ENCODE measurements at regions not wholly inside any gene's neighbourhood (a gene's known extent, or its start where the extent isn't known, plus 50 kb on each side); places are given as distances from the start of the nearest gene placed in this dataset.

GRCh38 chr5:52255308-52255707, 532.4 kb upstream of the ITGA1 start:
- Histone ChIP-seq H4K20me1 (ENCODE audit: insufficient read depth, poor library complexity, severe bottlenecking) (no peaks in the 10 kb centered on the region), H2AFZ (no peak overlapping the region), H3K79me2 (no peaks in the 10 kb centered on the region), H3K4me2 (no peak overlapping the region), H3K4me3 (no peak overlapping the region), H3K9me3 (ENCODE audit: low read depth) (no peaks in the 10 kb centered on the region), H3K27me3 (no peaks in the 10 kb centered on the region), H3K4me1 (ENCODE audit: insufficient read depth) (no peaks in the 10 kb centered on the region), H3K27ac (no peak overlapping the region), H3K9me2 (replicated peaks; ENCODE audit: insufficient read depth) (no peaks in the 10 kb centered on the region), H3K36me3 (replicated peaks; ENCODE audit: insufficient read depth, low read depth) (no peaks in the 10 kb centered on the region)
- DNase-seq (ENCODE audit: low spot score): no peak
- TF ChIP-seq EZH2 (IDR thresholded peaks at IDR 0.05; ENCODE audit: borderline replicate concordance) (no peak), CTCF (IDR thresholded peaks at IDR 0.05; ENCODE audit: poor library complexity) (no peak), EZH2phosphoT487 (IDR thresholded peaks at IDR 0.05; ENCODE audit: low read depth, severe bottlenecking, unreplicated experiment) (no peak)
- WGBS (ENCODE audit: low lambda C conversion rate, missing lambda C conversion rate): 75% methylated on average over 4 of the region's 4 CpGs

GRCh38 chr5:52262844-52263243, 524.9 kb upstream of the ITGA1 start:
- TF ChIP-seq EZH2phosphoT487 (IDR thresholded peaks at IDR 0.05; ENCODE audit: low read depth, severe bottlenecking, unreplicated experiment) (no peak), CTCF (IDR thresholded peaks at IDR 0.05; ENCODE audit: poor library complexity) (no peak), EZH2 (IDR thresholded peaks at IDR 0.05; ENCODE audit: borderline replicate concordance) (no peak)
- DNase-seq (ENCODE audit: low spot score): no peak
- H3K79me2 ChIP-seq: no peaks in the 10 kb centered on the region
- H3K4me1 ChIP-seq (ENCODE audit: insufficient read depth): no peaks in the 10 kb centered on the region
- no peaks in the 10 kb centered on the region for H3K27me3 ChIP-seq
- no peak overlapping the region for H3K27ac ChIP-seq
- no peak overlapping the region for H3K4me2 ChIP-seq
- no peaks in the 10 kb centered on the region for H3K9me3 ChIP-seq (ENCODE audit: low read depth)
- no peaks in the 10 kb centered on the region for H3K36me3 ChIP-seq (replicated peaks; ENCODE audit: insufficient read depth, low read depth)
- no peaks in the 10 kb centered on the region for H3K9me2 ChIP-seq (replicated peaks; ENCODE audit: insufficient read depth)
- H2AFZ ChIP-seq: no peak overlapping the region
- WGBS (ENCODE audit: low lambda C conversion rate, missing lambda C conversion rate): 87% methylated on average over 3 of the region's 3 CpGs
- no peak overlapping the region for H3K4me3 ChIP-seq
- no peaks in the 10 kb centered on the region for H4K20me1 ChIP-seq (ENCODE audit: insufficient read depth, poor library complexity, severe bottlenecking)

DNA sequence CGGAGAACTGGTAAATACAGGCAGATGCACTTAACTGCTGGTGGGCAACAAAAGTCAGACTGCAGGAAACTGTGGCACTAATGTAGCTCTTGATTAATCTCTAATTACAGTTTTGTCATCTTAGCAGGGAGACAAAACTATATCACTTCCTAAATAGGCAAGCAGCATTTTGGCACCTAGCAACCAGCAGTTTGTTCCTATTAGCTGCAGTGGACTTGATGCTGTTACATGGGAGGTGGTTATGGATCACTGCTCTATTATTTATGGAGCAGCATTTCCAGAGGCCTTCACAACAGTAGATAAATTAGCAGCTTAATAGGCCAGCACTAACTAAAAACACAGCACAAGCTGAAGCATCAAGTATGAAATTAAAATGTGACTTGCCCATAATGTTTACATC, 518.3 kb upstream of the ITGA1 start:
- H2AFZ ChIP-seq: no peak overlapping the region
- H3K36me3 ChIP-seq (replicated peaks; ENCODE audit: insufficient read depth, low read depth): no peaks in the 10 kb centered on the region
- WGBS (ENCODE audit: low lambda C conversion rate, missing lambda C conversion rate): 47% methylated on average over 1 of the region's 1 CpG
- no peak for DNase-seq (ENCODE audit: low spot score)
- TF ChIP-seq CTCF (IDR thresholded peaks at IDR 0.05; ENCODE audit: poor library complexity) (no peak), EZH2phosphoT487 (IDR thresholded peaks at IDR 0.05; ENCODE audit: low read depth, severe bottlenecking, unreplicated experiment) (no peak), EZH2 (IDR thresholded peaks at IDR 0.05; ENCODE audit: borderline replicate concordance) (no peak)
- H3K4me1 ChIP-seq (ENCODE audit: insufficient read depth): no peaks in the 10 kb centered on the region
- H3K27me3 ChIP-seq: no peaks in the 10 kb centered on the region
- H3K4me2 ChIP-seq: no peak overlapping the region
- H3K9me2 ChIP-seq (replicated peaks; ENCODE audit: insufficient read depth): no peaks in the 10 kb centered on the region
- no peak overlapping the region for H3K27ac ChIP-seq
- H4K20me1 ChIP-seq (ENCODE audit: insufficient read depth, poor library complexity, severe bottlenecking): no peaks in the 10 kb centered on the region
- no peak overlapping the region for H3K4me3 ChIP-seq
- no peaks in the 10 kb centered on the region for H3K79me2 ChIP-seq
- H3K9me3 ChIP-seq (ENCODE audit: low read depth): no peaks in the 10 kb centered on the region

- H3K27me3 ChIP-seq: no peaks in the 10 kb centered on the region
- WGBS (ENCODE audit: low lambda C conversion rate, missing lambda C conversion rate): 85% methylated on average over 4 of the region's 4 CpGs
- no peaks in the 10 kb centered on the region for H3K36me3 ChIP-seq (replicated peaks; ENCODE audit: insufficient read depth, low read depth)
- no peak for DNase-seq (ENCODE audit: low spot score)
- H3K4me3 ChIP-seq: no peak overlapping the region
- no peaks in the 10 kb centered on the region for H3K79me2 ChIP-seq
- H3K27ac ChIP-seq: no peak overlapping the region
- H2AFZ ChIP-seq: no peak overlapping the region
- H3K9me3 ChIP-seq (ENCODE audit: low read depth): no peaks in the 10 kb centered on the region
- H4K20me1 ChIP-seq (ENCODE audit: insufficient read depth, poor library complexity, severe bottlenecking): no peaks in the 10 kb centered on the region
- TF ChIP-seq CTCF (IDR thresholded peaks at IDR 0.05; ENCODE audit: poor library complexity): no peak
- TF ChIP-seq EZH2phosphoT487 (IDR thresholded peaks at IDR 0.05; ENCODE audit: low read depth, severe bottlenecking, unreplicated experiment): no peak
- TF ChIP-seq EZH2 (IDR thresholded peaks at IDR 0.05; ENCODE audit: borderline replicate concordance): no peak
- H3K9me2 ChIP-seq (replicated peaks; ENCODE audit: insufficient read depth): no peaks in the 10 kb centered on the region
- no peaks in the 10 kb centered on the region for H3K4me1 ChIP-seq (ENCODE audit: insufficient read depth)
- H3K4me2 ChIP-seq: no peak overlapping the region
These were observed 517.9 kb upstream of the ITGA1 start for GRCh38 chr5:52269859-52270258.

Measured in hepatocyte (in vitro differentiated cells).